ENCODE measurements at regions not wholly inside any gene's neighbourhood (a gene's known extent, or its start where the extent isn't known, plus 50 kb on each side); places are given as distances from the start of the nearest gene placed in this dataset.

- ATAC-seq (ENCODE audit: low FRiP score in 2 of 2) = no peak
- Histone ChIP-seq H3K4me3 (no peak overlapping the region), H3K36me3 (no peaks in the 10 kb centered on the region), H3K27me3 (no peaks in the 10 kb centered on the region), H3K9me3 (no peaks in the 10 kb centered on the region), H3K4me1 (no peaks in the 10 kb centered on the region), H3K27ac (no peak overlapping the region)
- no peak for TF ChIP-seq POLR2A (IDR thresholded peaks at IDR 0.05)
- TF ChIP-seq CTCF (IDR thresholded peaks at IDR 0.05) = no peak
- TF ChIP-seq EP300 (IDR thresholded peaks at IDR 0.05) = no peak
- TF ChIP-seq POLR2AphosphoS5 (IDR thresholded peaks at IDR 0.05) = no peak
- 84% methylated on average over 3 to 4 of the region's 4 CpGs for WGBS, 2 donors
- DNase-seq = no peak
Measured at GRCh38 chr3:135618123-135618522, 347.4 kb upstream of the PPP2R3A start.

GRCh38 chr3:135621184-135621920 is 344.2 kb upstream of the PPP2R3A start:
- no peak overlapping the region for H3K4me3 ChIP-seq
- no peaks in the 10 kb centered on the region for H3K4me1 ChIP-seq
- DNase-seq = no peak
- H3K27ac ChIP-seq = no peak overlapping the region
- H3K9me3 ChIP-seq = no peaks in the 10 kb centered on the region
- TF ChIP-seq POLR2AphosphoS5 (IDR thresholded peaks at IDR 0.05) = no peak
- no peak for TF ChIP-seq EP300 (IDR thresholded peaks at IDR 0.05)
- no peak for TF ChIP-seq POLR2A (IDR thresholded peaks at IDR 0.05)
- no peak for TF ChIP-seq CTCF (IDR thresholded peaks at IDR 0.05)
- no peaks in the 10 kb centered on the region for H3K36me3 ChIP-seq
- peak in 1 of 2 donors; percentile 57 for ATAC-seq (ENCODE audit: low FRiP score in 2 of 2)
- 72 to 76% methylated on average over 3 of the region's 3 CpGs for WGBS, 2 donors
- no peaks in the 10 kb centered on the region for H3K27me3 ChIP-seq

GRCh38 chr3:135622215-135622614 is 343.3 kb upstream of the PPP2R3A start:
- no peak overlapping the region for H3K27ac ChIP-seq
- WGBS, 2 donors = 77 to 80% methylated on average over 2 of the region's 2 CpGs

GRCh38 chr3:135622656-135623055 is 342.9 kb upstream of the PPP2R3A start:
- H3K9me3 ChIP-seq = no peaks in the 10 kb centered on the region
- DNase-seq (no peak), ATAC-seq (ENCODE audit: low FRiP score in 2 of 2) (no peak)
- H3K4me1 ChIP-seq = no peaks in the 10 kb centered on the region
- H3K27me3 ChIP-seq = no peaks in the 10 kb centered on the region
- no peak overlapping the region for H3K27ac ChIP-seq
- H3K4me3 ChIP-seq = no peak overlapping the region
- TF ChIP-seq POLR2A (IDR thresholded peaks at IDR 0.05) (no peak), EP300 (IDR thresholded peaks at IDR 0.05) (no peak), CTCF (IDR thresholded peaks at IDR 0.05) (no peak), POLR2AphosphoS5 (IDR thresholded peaks at IDR 0.05) (no peak)
- H3K36me3 ChIP-seq = no peaks in the 10 kb centered on the region

More at GRCh38 chr3:135622215-135622614, 343.3 kb upstream of the PPP2R3A start:
- no peaks in the 10 kb centered on the region for H3K36me3 ChIP-seq
- no peak for TF ChIP-seq POLR2A (IDR thresholded peaks at IDR 0.05)
- TF ChIP-seq POLR2AphosphoS5 (IDR thresholded peaks at IDR 0.05) = no peak
- TF ChIP-seq CTCF (IDR thresholded peaks at IDR 0.05) = no peak
- TF ChIP-seq EP300 (IDR thresholded peaks at IDR 0.05) = no peak
- DNase-seq (no peak), ATAC-seq (ENCODE audit: low FRiP score in 2 of 2) (no peak)
- no peak overlapping the region for H3K4me3 ChIP-seq
- no peaks in the 10 kb centered on the region for H3K9me3 ChIP-seq
- H3K4me1 ChIP-seq = no peaks in the 10 kb centered on the region
- no peaks in the 10 kb centered on the region for H3K27me3 ChIP-seq

- no peaks in the 10 kb centered on the region for H3K36me3 ChIP-seq
- no peak overlapping the region for H3K27ac ChIP-seq
- TF ChIP-seq EP300 (IDR thresholded peaks at IDR 0.05) (no peak), CTCF (IDR thresholded peaks at IDR 0.05) (no peak), POLR2A (IDR thresholded peaks at IDR 0.05) (no peak), POLR2AphosphoS5 (IDR thresholded peaks at IDR 0.05) (no peak)
- WGBS, 2 donors = 69 to 72% methylated on average over 2 of the region's 2 CpGs
- ATAC-seq (ENCODE audit: low FRiP score in 2 of 2) (no peak), DNase-seq (no peak)
- no peaks in the 10 kb centered on the region for H3K27me3 ChIP-seq
- H3K9me3 ChIP-seq = no peaks in the 10 kb centered on the region
- no peak overlapping the region for H3K4me3 ChIP-seq
- no peaks in the 10 kb centered on the region for H3K4me1 ChIP-seq
Measured at GRCh38 chr3:135623558-135623957, 342.0 kb upstream of the PPP2R3A start.
